WTC11 (cell line): ENCODE measurements at regions not wholly inside any gene's neighbourhood (a gene's known extent, or its start where the extent isn't known, plus 50 kb on each side); places are given as distances from the start of the nearest gene placed in this dataset.

Experiments
- CREM ChIP-seq: sonication (generic); formaldehyde crosslinking; IDR thresholded peaks from 2 replicates; pipeline ENCODE4 v1.8.1; 2022; ENCODE audit warnings: mild to moderate bottlenecking, missing genetic modification reagents, moderate library complexity
- ELF4 ChIP-seq: sonication (generic); formaldehyde crosslinking; IDR thresholded peaks from 2 replicates; pipeline ENCODE4 v1.8.1; 2022; ENCODE audit warnings: low read depth, mild to moderate bottlenecking, moderate library complexity, missing genetic modification reagents
- FOXP1 ChIP-seq: sonication (generic); formaldehyde crosslinking; IDR thresholded peaks from 2 replicates; pipeline ENCODE4 v1.8.0; 2022; ENCODE audit warnings: missing genetic modification reagents, mild to moderate bottlenecking, moderate library complexity, borderline replicate concordance
- MYBL2 ChIP-seq: sonication (generic); formaldehyde crosslinking; IDR thresholded peaks from 2 replicates; pipeline ENCODE4 v1.8.1; 2023; ENCODE audit warnings: mild to moderate bottlenecking, moderate library complexity, missing genetic modification reagents
- NR1H2 ChIP-seq: sonication (generic); formaldehyde crosslinking; IDR thresholded peaks from 2 replicates; pipeline ENCODE4 v1.9.0; 2021; ENCODE audit warnings: mild to moderate bottlenecking, moderate library complexity, missing genetic modification reagents
- NR2C2 ChIP-seq: sonication (generic); formaldehyde crosslinking; IDR thresholded peaks from 2 replicates; pipeline ENCODE4 v1.8.0; 2022; ENCODE audit warnings: mild to moderate bottlenecking, missing genetic modification reagents
- TCF7 ChIP-seq: sonication (generic); formaldehyde crosslinking; IDR thresholded peaks from 2 replicates; pipeline ENCODE4 v1.8.0; 2022; ENCODE audit warnings: mild to moderate bottlenecking, low read depth, missing genetic modification reagents, moderate library complexity
- TP53 ChIP-seq: sonication (generic); formaldehyde crosslinking; IDR thresholded peaks from 2 replicates; pipeline ENCODE4 v1.8.1; 2023; ENCODE audit warnings: mild to moderate bottlenecking, missing genetic modification reagents
- ZNF416 ChIP-seq: fragments of 250-450 bp; sonication (Bioruptor Pico); IDR thresholded peaks from 2 replicates; pipeline ENCODE4 v1.9.0; 2021; ENCODE audit warnings: mild to moderate bottlenecking, inconsistent platforms
- TF ChIP-seq, protein P1 (sequence below): sonication (generic); formaldehyde crosslinking; IDR thresholded peaks from 2 replicates; pipeline ENCODE4 v1.8.0; 2022; ENCODE audit warnings: mild to moderate bottlenecking, missing genetic modification reagents
- TF ChIP-seq, protein P2 (sequence below): fragments of 200-600 bp; IDR thresholded peaks from 2 replicates; pipeline ENCODE4 v1.8.0; 2022; ENCODE audit warnings: antibody characterized with exemption
- TF ChIP-seq, protein P3 (sequence below): fragments of 250-450 bp; sonication (Bioruptor Pico); IDR thresholded peaks from 2 replicates; pipeline ENCODE4 v2.1.2; 2022; ENCODE audit warnings: mild to moderate bottlenecking, moderate library complexity
- TF ChIP-seq, protein P4 (sequence below): sonication (generic); formaldehyde crosslinking; IDR thresholded peaks from 2 replicates; pipeline ENCODE4 v1.8.1; 2023; ENCODE audit warnings: mild to moderate bottlenecking, moderate library complexity, missing genetic modification reagents
- TF ChIP-seq, protein P5 (sequence below): sonication (generic); formaldehyde crosslinking; conservative IDR thresholded peaks from 2 replicates; pipeline ENCODE4 v1.8.1; 2023; ENCODE audit warnings: mild to moderate bottlenecking, low read depth, missing genetic modification reagents, moderate library complexity

DNA sequence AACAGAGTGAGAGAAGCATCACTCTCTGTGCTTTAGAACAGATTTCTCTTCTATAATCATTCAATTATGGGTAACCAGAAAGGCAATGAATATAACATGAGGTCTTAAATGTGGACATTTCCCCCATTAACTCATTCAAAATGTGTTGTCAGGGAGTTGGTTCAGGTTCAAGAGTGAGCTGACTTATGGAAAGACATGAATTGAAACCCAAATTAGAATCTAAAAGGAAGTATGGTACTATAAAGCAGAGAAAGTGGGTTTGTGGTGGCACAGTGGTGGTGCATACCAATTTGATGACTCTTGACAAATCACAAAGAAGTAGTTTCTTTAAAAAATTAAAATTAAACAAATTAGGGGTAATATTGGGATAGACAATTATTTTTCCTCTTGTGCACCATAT lies 114.6 kb upstream of the MEOX2 start:
- TF ChIP-seq, protein P1, sequence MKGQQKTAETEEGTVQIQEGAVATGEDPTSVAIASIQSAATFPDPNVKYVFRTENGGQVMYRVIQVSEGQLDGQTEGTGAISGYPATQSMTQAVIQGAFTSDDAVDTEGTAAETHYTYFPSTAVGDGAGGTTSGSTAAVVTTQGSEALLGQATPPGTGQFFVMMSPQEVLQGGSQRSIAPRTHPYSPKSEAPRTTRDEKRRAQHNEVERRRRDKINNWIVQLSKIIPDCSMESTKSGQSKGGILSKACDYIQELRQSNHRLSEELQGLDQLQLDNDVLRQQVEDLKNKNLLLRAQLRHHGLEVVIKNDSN (CRISPR knock-in tag), result no peak
- TF ChIP-seq NR1H2 (CRISPR knock-in tag) (no peak), TP53 (CRISPR knock-in tag) (no peak), NR2C2 (no peak), CREM (CRISPR knock-in tag) (no peak), MYBL2 (no peak), FOXP1 (no peak), ZNF416 (CRISPR knock-in tag) (no peak), ELF4 (CRISPR knock-in tag) (no peak), TCF7 (CRISPR knock-in tag) (no peak)
- TF ChIP-seq, protein P2, sequence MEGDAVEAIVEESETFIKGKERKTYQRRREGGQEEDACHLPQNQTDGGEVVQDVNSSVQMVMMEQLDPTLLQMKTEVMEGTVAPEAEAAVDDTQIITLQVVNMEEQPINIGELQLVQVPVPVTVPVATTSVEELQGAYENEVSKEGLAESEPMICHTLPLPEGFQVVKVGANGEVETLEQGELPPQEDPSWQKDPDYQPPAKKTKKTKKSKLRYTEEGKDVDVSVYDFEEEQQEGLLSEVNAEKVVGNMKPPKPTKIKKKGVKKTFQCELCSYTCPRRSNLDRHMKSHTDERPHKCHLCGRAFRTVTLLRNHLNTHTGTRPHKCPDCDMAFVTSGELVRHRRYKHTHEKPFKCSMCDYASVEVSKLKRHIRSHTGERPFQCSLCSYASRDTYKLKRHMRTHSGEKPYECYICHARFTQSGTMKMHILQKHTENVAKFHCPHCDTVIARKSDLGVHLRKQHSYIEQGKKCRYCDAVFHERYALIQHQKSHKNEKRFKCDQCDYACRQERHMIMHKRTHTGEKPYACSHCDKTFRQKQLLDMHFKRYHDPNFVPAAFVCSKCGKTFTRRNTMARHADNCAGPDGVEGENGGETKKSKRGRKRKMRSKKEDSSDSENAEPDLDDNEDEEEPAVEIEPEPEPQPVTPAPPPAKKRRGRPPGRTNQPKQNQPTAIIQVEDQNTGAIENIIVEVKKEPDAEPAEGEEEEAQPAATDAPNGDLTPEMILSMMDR, result no peak
- TF ChIP-seq, protein P3, sequence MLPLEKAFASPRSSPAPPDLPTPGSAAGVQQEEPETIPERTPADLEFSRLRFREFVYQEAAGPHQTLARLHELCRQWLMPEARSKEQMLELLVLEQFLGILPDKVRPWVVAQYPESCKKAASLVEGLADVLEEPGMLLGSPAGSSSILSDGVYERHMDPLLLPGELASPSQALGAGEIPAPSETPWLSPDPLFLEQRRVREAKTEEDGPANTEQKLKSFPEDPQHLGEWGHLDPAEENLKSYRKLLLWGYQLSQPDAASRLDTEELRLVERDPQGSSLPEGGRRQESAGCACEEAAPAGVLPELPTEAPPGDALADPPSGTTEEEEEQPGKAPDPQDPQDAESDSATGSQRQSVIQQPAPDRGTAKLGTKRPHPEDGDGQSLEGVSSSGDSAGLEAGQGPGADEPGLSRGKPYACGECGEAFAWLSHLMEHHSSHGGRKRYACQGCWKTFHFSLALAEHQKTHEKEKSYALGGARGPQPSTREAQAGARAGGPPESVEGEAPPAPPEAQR (CRISPR knock-in tag), result no peak
- TF ChIP-seq, protein P4, sequence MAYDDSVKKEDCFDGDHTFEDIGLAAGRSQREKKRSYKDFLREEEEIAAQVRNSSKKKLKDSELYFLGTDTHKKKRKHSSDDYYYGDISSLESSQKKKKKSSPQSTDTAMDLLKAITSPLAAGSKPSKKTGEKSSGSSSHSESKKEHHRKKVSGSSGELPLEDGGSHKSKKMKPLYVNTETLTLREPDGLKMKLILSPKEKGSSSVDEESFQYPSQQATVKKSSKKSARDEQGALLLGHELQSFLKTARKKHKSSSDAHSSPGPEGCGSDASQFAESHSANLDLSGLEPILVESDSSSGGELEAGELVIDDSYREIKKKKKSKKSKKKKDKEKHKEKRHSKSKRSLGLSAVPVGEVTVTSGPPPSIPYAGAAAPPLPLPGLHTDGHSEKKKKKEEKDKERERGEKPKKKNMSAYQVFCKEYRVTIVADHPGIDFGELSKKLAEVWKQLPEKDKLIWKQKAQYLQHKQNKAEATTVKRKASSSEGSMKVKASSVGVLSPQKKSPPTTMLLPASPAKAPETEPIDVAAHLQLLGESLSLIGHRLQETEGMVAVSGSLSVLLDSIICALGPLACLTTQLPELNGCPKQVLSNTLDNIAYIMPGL (CRISPR knock-in tag), result no peak
- TF ChIP-seq, protein P5, sequence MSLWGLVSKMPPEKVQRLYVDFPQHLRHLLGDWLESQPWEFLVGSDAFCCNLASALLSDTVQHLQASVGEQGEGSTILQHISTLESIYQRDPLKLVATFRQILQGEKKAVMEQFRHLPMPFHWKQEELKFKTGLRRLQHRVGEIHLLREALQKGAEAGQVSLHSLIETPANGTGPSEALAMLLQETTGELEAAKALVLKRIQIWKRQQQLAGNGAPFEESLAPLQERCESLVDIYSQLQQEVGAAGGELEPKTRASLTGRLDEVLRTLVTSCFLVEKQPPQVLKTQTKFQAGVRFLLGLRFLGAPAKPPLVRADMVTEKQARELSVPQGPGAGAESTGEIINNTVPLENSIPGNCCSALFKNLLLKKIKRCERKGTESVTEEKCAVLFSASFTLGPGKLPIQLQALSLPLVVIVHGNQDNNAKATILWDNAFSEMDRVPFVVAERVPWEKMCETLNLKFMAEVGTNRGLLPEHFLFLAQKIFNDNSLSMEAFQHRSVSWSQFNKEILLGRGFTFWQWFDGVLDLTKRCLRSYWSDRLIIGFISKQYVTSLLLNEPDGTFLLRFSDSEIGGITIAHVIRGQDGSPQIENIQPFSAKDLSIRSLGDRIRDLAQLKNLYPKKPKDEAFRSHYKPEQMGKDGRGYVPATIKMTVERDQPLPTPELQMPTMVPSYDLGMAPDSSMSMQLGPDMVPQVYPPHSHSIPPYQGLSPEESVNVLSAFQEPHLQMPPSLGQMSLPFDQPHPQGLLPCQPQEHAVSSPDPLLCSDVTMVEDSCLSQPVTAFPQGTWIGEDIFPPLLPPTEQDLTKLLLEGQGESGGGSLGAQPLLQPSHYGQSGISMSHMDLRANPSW (CRISPR knock-in tag), result no peak
